ENCODE measurements at regions not wholly inside any gene's neighbourhood (a gene's known extent, or its start where the extent isn't known, plus 50 kb on each side); places are given as distances from the start of the nearest gene placed in this dataset.

GRCh38 chr14:89088530-89088929, 264.1 kb downstream of the TTC8 start:
- Histone ChIP-seq H3K4me2 (ENCODE audit: insufficient read depth, low read length) (no peak overlapping the region), H2AFZ (ENCODE audit: low read depth, low read length) (no peak overlapping the region), H4K20me1 (ENCODE audit: insufficient read depth, low read length) (no peaks in the 10 kb centered on the region), H3K79me2 (ENCODE audit: insufficient read depth, low read length) (no peaks in the 10 kb centered on the region), H3K4me1 (ENCODE audit: insufficient read depth, low read length) (no peaks in the 10 kb centered on the region), H3K27ac (ENCODE audit: low read length) (no peak overlapping the region), H3K4me3 (ENCODE audit: low read depth in 1 of 2, low read length in 2 of 2) (no peak overlapping the region), H3K27me3 (ENCODE audit: insufficient read depth, low read length, poor library complexity) (no peaks in the 10 kb centered on the region), H3K36me3 (ENCODE audit: insufficient read depth, low read length) (no peaks in the 10 kb centered on the region), H3K9me3 (ENCODE audit: insufficient read depth, low read length, severe bottlenecking) (no peaks in the 10 kb centered on the region), H3K9ac (ENCODE audit: low read depth, low read length) (no peak overlapping the region)
- TF ChIP-seq EZH2 (IDR thresholded peaks at IDR 0.05; ENCODE audit: borderline replicate concordance, low read depth, low read length, severe bottlenecking) (no peak), CTCF (IDR thresholded peaks at IDR 0.05; ENCODE audit: borderline replicate concordance, extremely low read depth, low read length, poor library complexity, severe bottlenecking) (no peak)
- DNase-seq (no peak), ATAC-seq (ENCODE audit: insufficient read depth, low read depth) (no peak)

GRCh38 chr14:89089330-89089729, 264.9 kb downstream of the TTC8 start:
- Histone ChIP-seq H3K27ac (ENCODE audit: low read length) (no peak overlapping the region), H3K9me3 (ENCODE audit: insufficient read depth, low read length, severe bottlenecking) (no peaks in the 10 kb centered on the region), H2AFZ (ENCODE audit: low read depth, low read length) (no peak overlapping the region), H3K36me3 (ENCODE audit: insufficient read depth, low read length) (no peaks in the 10 kb centered on the region), H3K4me3 (ENCODE audit: low read depth in 1 of 2, low read length in 2 of 2) (no peak overlapping the region), H3K79me2 (ENCODE audit: insufficient read depth, low read length) (no peaks in the 10 kb centered on the region), H3K4me2 (ENCODE audit: insufficient read depth, low read length) (no peak overlapping the region), H4K20me1 (ENCODE audit: insufficient read depth, low read length) (no peaks in the 10 kb centered on the region), H3K27me3 (ENCODE audit: insufficient read depth, low read length, poor library complexity) (no peaks in the 10 kb centered on the region), H3K9ac (ENCODE audit: low read depth, low read length) (no peak overlapping the region), H3K4me1 (ENCODE audit: insufficient read depth, low read length) (no peaks in the 10 kb centered on the region)
- DNase-seq: no peak
- TF ChIP-seq EZH2 (IDR thresholded peaks at IDR 0.05; ENCODE audit: borderline replicate concordance, low read depth, low read length, severe bottlenecking) (no peak), CTCF (IDR thresholded peaks at IDR 0.05; ENCODE audit: borderline replicate concordance, extremely low read depth, low read length, poor library complexity, severe bottlenecking) (no peak)
- no peak for ATAC-seq (ENCODE audit: insufficient read depth, low read depth)

GRCh38 chr14:89091781-89092180, 267.3 kb downstream of the TTC8 start:
- no peaks in the 10 kb centered on the region for H3K9me3 ChIP-seq (ENCODE audit: insufficient read depth, low read length, severe bottlenecking)
- no peaks in the 10 kb centered on the region for H3K36me3 ChIP-seq (ENCODE audit: insufficient read depth, low read length)
- ATAC-seq (ENCODE audit: insufficient read depth, low read depth) (no peak), DNase-seq (no peak)
- TF ChIP-seq EZH2 (IDR thresholded peaks at IDR 0.05; ENCODE audit: borderline replicate concordance, low read depth, low read length, severe bottlenecking) (no peak), CTCF (IDR thresholded peaks at IDR 0.05; ENCODE audit: borderline replicate concordance, extremely low read depth, low read length, poor library complexity, severe bottlenecking) (no peak)
- no peaks in the 10 kb centered on the region for H4K20me1 ChIP-seq (ENCODE audit: insufficient read depth, low read length)
- no peak overlapping the region for H3K27ac ChIP-seq (ENCODE audit: low read length)
- H3K9ac ChIP-seq (ENCODE audit: low read depth, low read length): no peak overlapping the region
- no peak overlapping the region for H2AFZ ChIP-seq (ENCODE audit: low read depth, low read length)
- no peak overlapping the region for H3K4me3 ChIP-seq (ENCODE audit: low read depth in 1 of 2, low read length in 2 of 2)
- H3K79me2 ChIP-seq (ENCODE audit: insufficient read depth, low read length): no peaks in the 10 kb centered on the region
- no peaks in the 10 kb centered on the region for H3K4me1 ChIP-seq (ENCODE audit: insufficient read depth, low read length)
- no peak overlapping the region for H3K4me2 ChIP-seq (ENCODE audit: insufficient read depth, low read length)
- H3K27me3 ChIP-seq (ENCODE audit: insufficient read depth, low read length, poor library complexity): no peaks in the 10 kb centered on the region

All from DND-41 (cell line).